ENCODE measurements at regions not wholly inside any gene's neighbourhood (a gene's known extent, or its start where the extent isn't known, plus 50 kb on each side); places are given as distances from the start of the nearest gene placed in this dataset.
"Not testable (repeated sequence)": the region's sequence is repeated elsewhere in the genome, so short reads cannot be mapped to it uniquely, and the experiment has no call there.

DNA sequence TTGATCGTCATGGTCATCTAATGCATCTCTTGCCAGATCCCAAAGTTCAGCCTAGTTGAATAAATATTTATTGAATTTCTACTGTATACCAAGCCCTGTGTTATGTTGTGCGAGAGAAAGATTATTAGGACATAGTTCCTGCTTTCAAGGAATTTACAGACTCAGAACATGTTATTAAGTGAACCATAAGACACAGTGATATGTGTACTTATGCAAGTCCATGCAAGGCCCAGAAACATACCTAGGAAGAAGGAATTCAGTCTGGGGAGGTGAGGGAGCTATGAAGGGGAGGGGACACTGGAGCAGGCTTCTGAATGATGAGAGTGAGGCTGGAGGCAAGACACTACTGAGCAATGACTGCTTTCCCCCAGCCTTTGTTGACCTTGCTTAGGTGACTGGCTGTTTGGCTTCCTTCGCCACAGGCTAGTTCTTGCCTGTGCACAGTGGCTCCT lies 81.4 kb downstream of the ACAA2 start:
- no peaks in the 10 kb centered on the region for H3K4me1 Mint-ChIP-seq
- no peaks in the 10 kb centered on the region for H3K36me3 Mint-ChIP-seq (ENCODE audit: insufficient read depth)
- H3K4me3 Mint-ChIP-seq: no peak overlapping the region

GRCh38 chr18:49731421-49731841 lies 81.9 kb downstream of the ACAA2 start:
- Mint-ChIP-seq H3K4me1 (no peaks in the 10 kb centered on the region), H3K27ac (ENCODE audit: low read depth) (no peak overlapping the region), H3K9me3 (no peaks in the 10 kb centered on the region), H3K4me3 (no peak overlapping the region), H3K27me3 (peaks cover 5% of the 10 kb centered on the region), H3K36me3 (ENCODE audit: insufficient read depth) (no peaks in the 10 kb centered on the region)
- DNase-seq (ENCODE audit: low spot score in 2 of 2): no peak
- no peak for ATAC-seq (replicated peaks; ENCODE audit: extremely low read depth, poor library complexity, severe bottlenecking)

More for the DNA sequence above, 81.4 kb downstream of the ACAA2 start:
- Mint-ChIP-seq H3K9me3 (no peaks in the 10 kb centered on the region), H3K27ac (ENCODE audit: low read depth) (no peak overlapping the region), H3K27me3 (peaks cover 10% of the 10 kb centered on the region)
- ATAC-seq (replicated peaks; ENCODE audit: extremely low read depth, poor library complexity, severe bottlenecking) (no peak), DNase-seq (ENCODE audit: low spot score in 2 of 2) (no peak)

DNA sequence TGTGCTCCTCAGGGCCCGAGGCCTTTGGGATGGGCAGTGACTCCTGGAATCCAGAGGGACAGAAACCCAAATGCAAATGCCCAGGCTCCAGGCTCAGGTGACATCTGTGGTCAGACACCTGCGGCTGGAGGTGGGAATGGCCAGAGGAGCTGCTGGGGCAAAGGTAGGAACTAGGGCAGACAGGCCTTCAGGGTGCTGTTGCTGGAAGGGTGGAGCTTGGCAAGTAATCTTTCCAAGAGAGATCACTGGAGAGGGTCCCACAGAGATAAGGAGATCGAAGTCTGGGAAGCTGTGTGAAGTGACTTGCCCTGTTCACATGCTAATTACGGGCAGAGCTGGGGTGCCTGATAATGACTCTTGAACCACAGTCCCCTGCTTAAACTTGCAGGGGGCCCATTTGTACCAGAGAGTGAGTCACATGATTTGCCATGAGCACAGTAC lies 82.4 kb downstream of the ACAA2 start:
- DNase-seq (ENCODE audit: low spot score in 2 of 2): no peak
- Mint-ChIP-seq H3K4me1 (no peaks in the 10 kb centered on the region), H3K9me3 (no peaks in the 10 kb centered on the region), H3K27ac (ENCODE audit: low read depth) (no peak overlapping the region), H3K4me3 (no peak overlapping the region), H3K36me3 (ENCODE audit: insufficient read depth) (no peaks in the 10 kb centered on the region), H3K27me3 (peaks cover under 1% of the 10 kb centered on the region)
- ATAC-seq (replicated peaks; ENCODE audit: extremely low read depth, poor library complexity, severe bottlenecking): no peak

- ATAC-seq (replicated peaks; ENCODE audit: extremely low read depth, poor library complexity, severe bottlenecking) (no peak), DNase-seq (ENCODE audit: low spot score in 2 of 2) (no peak)
- no peaks in the 10 kb centered on the region for H3K9me3 Mint-ChIP-seq
- no peaks in the 10 kb centered on the region for H3K36me3 Mint-ChIP-seq (ENCODE audit: insufficient read depth)
- H3K27me3 Mint-ChIP-seq: peaks cover 8% of the 10 kb centered on the region
- H3K27ac Mint-ChIP-seq (ENCODE audit: low read depth): no peak overlapping the region
- H3K4me3 Mint-ChIP-seq: no peak overlapping the region
- H3K4me1 Mint-ChIP-seq: peaks cover 7% of the 10 kb centered on the region
Observed at GRCh38 chr18:49728542-49728941, 84.8 kb downstream of the ACAA2 start.

DNA sequence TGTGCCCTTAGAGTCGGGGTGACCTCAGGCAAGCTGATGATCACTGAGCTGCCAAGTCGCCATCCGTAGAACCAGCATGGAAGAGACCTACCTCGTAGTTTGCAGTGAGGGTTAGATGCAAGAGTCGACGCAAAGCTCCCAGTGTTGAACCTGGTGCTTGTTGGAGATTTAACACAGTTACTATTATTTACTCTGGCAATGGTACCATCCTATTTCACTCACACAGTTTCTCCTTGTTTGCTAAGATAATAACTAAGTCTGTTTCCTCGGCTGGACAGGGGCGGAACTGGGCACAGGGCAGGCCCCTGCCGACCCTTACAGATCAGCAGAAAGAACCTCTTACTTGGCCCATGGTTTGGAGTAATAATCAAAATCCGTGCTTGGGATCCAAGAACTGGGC lies 85.5 kb downstream of the ACAA2 start:
- Mint-ChIP-seq H3K4me3 (no peak overlapping the region), H3K27me3 (peaks cover 15% of the 10 kb centered on the region), H3K36me3 (ENCODE audit: insufficient read depth) (no peaks in the 10 kb centered on the region), H3K4me1 (peaks cover 10% of the 10 kb centered on the region), H3K27ac (ENCODE audit: low read depth) (no peak overlapping the region), H3K9me3 (no peaks in the 10 kb centered on the region)
- ATAC-seq (replicated peaks; ENCODE audit: extremely low read depth, poor library complexity, severe bottlenecking): no peak
- DNase-seq (ENCODE audit: low spot score in 2 of 2): no peak

GRCh38 chr18:49726675-49726963 lies 86.7 kb downstream of the ACAA2 start:
- peaks cover 24% of the 10 kb centered on the region for H3K27me3 Mint-ChIP-seq
- ATAC-seq (replicated peaks; ENCODE audit: extremely low read depth, poor library complexity, severe bottlenecking) (no peak), DNase-seq (ENCODE audit: low spot score in 2 of 2) (no peak)
- H3K9me3 Mint-ChIP-seq: no peaks in the 10 kb centered on the region
- H3K4me1 Mint-ChIP-seq: peaks cover 10% of the 10 kb centered on the region
- no peaks in the 10 kb centered on the region for H3K36me3 Mint-ChIP-seq (ENCODE audit: insufficient read depth)
- H3K4me3 Mint-ChIP-seq: no peak overlapping the region
- H3K27ac Mint-ChIP-seq (ENCODE audit: low read depth): no peak overlapping the region

- ATAC-seq (replicated peaks; ENCODE audit: extremely low read depth, poor library complexity, severe bottlenecking) (no peak), DNase-seq (ENCODE audit: low spot score in 2 of 2) (no peak)
- peaks cover 24% of the 10 kb centered on the region for H3K27me3 Mint-ChIP-seq
- no peaks in the 10 kb centered on the region for H3K9me3 Mint-ChIP-seq
- H3K4me1 Mint-ChIP-seq: peaks cover 10% of the 10 kb centered on the region
- no peak overlapping the region for H3K27ac Mint-ChIP-seq (ENCODE audit: low read depth)
- H3K4me3 Mint-ChIP-seq: no peak overlapping the region
- no peaks in the 10 kb centered on the region for H3K36me3 Mint-ChIP-seq (ENCODE audit: insufficient read depth)
Observed at GRCh38 chr18:49725809-49726674, 87.3 kb downstream of the ACAA2 start.

DNA sequence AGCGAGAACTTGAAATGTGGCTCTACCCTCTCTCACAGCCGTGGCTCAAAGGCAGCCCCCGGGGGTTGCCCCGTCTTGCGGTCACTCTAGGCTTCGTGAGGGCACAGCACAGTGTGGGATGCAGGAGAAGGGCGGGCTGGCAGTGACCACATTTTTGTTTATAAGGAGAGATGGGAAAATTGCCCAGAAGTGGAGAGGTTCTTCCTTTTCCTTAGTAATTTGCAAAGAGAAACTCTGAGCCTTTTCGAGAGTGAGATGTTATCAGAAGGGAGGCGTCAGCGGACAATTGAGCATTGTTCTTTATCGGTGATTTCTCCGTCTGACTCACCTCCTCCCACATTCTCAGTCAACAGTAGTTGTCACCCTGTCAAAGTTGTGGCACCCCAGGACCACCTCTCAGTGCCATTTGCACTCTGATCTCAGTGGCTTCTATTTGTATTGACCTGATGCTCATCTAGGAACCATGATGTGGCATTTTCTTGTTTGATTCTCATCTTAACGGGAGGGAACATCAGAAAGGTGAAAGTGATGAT lies 89.6 kb downstream of the ACAA2 start:
- peaks cover 10% of the 10 kb centered on the region for H3K4me1 Mint-ChIP-seq
- DNase-seq (ENCODE audit: low spot score in 2 of 2) (no peak), ATAC-seq (replicated peaks; ENCODE audit: extremely low read depth, poor library complexity, severe bottlenecking) (peak; percentile 32)
- peak overlapping the region; percentile 84 for H3K27ac Mint-ChIP-seq (ENCODE audit: low read depth)
- H3K27me3 Mint-ChIP-seq: peaks cover 24% of the 10 kb centered on the region
- no peaks in the 10 kb centered on the region for H3K36me3 Mint-ChIP-seq (ENCODE audit: insufficient read depth)
- no peaks in the 10 kb centered on the region for H3K9me3 Mint-ChIP-seq
- H3K4me3 Mint-ChIP-seq: peak overlapping the region; percentile 51

- ATAC-seq (replicated peaks; ENCODE audit: extremely low read depth, poor library complexity, severe bottlenecking): no peak
- no peak for DNase-seq (ENCODE audit: low spot score in 2 of 2)
- H3K27ac Mint-ChIP-seq (ENCODE audit: low read depth): no peak overlapping the region
- no peaks in the 10 kb centered on the region for H3K9me3 Mint-ChIP-seq
- no peak overlapping the region for H3K4me3 Mint-ChIP-seq
- H3K4me1 Mint-ChIP-seq: peaks cover 10% of the 10 kb centered on the region
- H3K27me3 Mint-ChIP-seq: peaks cover 32% of the 10 kb centered on the region
- no peaks in the 10 kb centered on the region for H3K36me3 Mint-ChIP-seq (ENCODE audit: insufficient read depth)
Observed at GRCh38 chr18:49722477-49722876, 90.9 kb downstream of the ACAA2 start.

DNA sequence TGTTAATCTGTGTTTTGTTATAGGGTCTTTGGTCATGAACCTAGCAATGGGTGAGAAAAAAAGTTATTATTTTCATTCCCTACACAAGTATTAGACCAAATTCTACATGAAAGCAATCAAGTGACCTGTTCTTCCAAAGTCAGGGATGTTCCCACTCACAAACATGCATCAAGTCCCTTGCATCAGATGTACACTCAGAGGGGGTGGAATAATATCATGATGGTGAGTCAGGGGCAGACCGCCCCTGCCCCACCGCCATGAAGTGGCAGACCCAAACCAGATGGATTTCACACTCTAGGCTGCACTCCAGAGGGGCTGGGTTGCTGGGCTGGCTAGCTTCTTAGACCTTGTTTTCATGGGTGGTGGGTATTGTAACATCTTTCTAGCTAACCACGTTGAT lies 91.4 kb downstream of the ACAA2 start:
- ATAC-seq (replicated peaks; ENCODE audit: extremely low read depth, poor library complexity, severe bottlenecking) (no peak), DNase-seq (ENCODE audit: low spot score in 2 of 2) (no peak)
- Mint-ChIP-seq H3K36me3 (ENCODE audit: insufficient read depth) (no peaks in the 10 kb centered on the region), H3K27ac (ENCODE audit: low read depth) (no peak overlapping the region), H3K4me1 (peaks cover 10% of the 10 kb centered on the region), H3K4me3 (no peak overlapping the region), H3K9me3 (no peaks in the 10 kb centered on the region), H3K27me3 (peaks cover 35% of the 10 kb centered on the region)

DNA sequence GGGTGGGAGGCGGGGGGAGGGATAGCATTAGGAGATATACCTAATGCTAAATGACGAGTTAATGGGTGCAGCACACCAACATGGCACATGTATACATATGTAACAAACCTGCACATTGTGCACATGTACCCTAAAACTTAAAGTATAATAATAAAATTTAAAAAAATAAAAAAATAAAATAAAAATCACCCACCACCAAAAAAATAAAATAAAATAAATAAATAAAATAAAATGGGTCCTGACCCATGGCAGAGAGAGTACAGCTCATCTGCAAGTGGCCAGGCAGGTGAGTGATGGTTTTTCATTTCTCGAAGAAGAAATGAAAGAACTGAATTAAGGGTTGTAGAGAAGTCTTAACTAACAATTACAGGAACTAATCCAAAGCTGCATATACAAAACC lies 92.4 kb downstream of the ACAA2 start:
- not testable (repeated sequence) for H3K36me3 Mint-ChIP-seq (ENCODE audit: insufficient read depth); DNase-seq (ENCODE audit: low spot score in 2 of 2); ATAC-seq (replicated peaks; ENCODE audit: extremely low read depth, poor library complexity, severe bottlenecking); H3K9me3 Mint-ChIP-seq; H3K4me3 Mint-ChIP-seq; H3K27ac Mint-ChIP-seq (ENCODE audit: low read depth)
- peaks cover 10% of the 10 kb centered on the region for H3K4me1 Mint-ChIP-seq
- peaks cover 35% of the 10 kb centered on the region for H3K27me3 Mint-ChIP-seq

GRCh38 chr18:49717617-49718016 lies 95.7 kb downstream of the ACAA2 start:
- Mint-ChIP-seq H3K4me1 (no peaks in the 10 kb centered on the region), H3K27ac (ENCODE audit: low read depth) (no peak overlapping the region), H3K36me3 (ENCODE audit: insufficient read depth) (no peaks in the 10 kb centered on the region), H3K4me3 (no peak overlapping the region), H3K27me3 (peaks cover 43% of the 10 kb centered on the region), H3K9me3 (no peaks in the 10 kb centered on the region)
- ATAC-seq (replicated peaks; ENCODE audit: extremely low read depth, poor library complexity, severe bottlenecking) (no peak), DNase-seq (ENCODE audit: low spot score in 2 of 2) (no peak)

DNA sequence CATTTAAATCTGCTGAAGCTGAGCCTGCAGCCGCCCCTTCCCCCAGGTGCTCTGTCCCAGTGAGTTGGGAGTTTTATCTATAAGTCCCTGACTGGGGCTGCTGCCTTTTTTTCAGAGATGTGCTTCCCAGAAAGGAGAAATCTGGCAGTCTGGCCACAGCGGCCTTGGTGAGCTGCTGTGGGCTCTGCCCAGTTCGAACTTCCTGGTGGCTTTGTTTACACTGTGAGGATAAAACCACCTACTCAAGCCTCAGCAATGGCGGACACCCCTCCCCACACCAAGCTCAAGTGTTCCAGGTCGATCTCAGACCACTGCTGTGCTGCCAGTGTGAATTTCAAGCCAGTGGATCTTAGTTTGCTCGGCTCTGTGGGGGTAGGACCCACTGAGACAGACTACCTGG lies 97.3 kb downstream of the ACAA2 start:
- Mint-ChIP-seq H3K4me1 (no peaks in the 10 kb centered on the region), H3K9me3 (no peaks in the 10 kb centered on the region), H3K27me3 (peaks cover 34% of the 10 kb centered on the region), H3K27ac (ENCODE audit: low read depth) (no peak overlapping the region), H3K4me3 (no peak overlapping the region), H3K36me3 (ENCODE audit: insufficient read depth) (no peaks in the 10 kb centered on the region)
- ATAC-seq (replicated peaks; ENCODE audit: extremely low read depth, poor library complexity, severe bottlenecking) (no peak), DNase-seq (ENCODE audit: low spot score in 2 of 2) (no peak)
